ENCODE measurements at regions not wholly inside any gene's neighbourhood (a gene's known extent, or its start where the extent isn't known, plus 50 kb on each side); places are given as distances from the start of the nearest gene placed in this dataset.

DNA sequence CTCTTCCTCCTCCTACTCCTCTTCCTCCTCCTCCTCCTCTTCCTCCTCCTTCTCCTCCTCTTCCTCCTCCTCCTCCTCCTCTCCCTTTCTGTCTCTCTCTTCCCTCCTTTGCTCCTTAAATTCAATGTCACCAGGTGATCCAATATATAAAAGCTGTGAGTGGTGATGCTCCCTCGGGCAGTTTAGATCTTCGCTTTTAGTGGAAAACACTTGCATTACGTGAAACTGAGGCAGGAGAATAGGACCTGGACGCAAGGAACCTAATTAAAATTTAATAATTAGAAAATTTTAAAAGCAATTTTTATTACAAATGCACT is 279.7 kb downstream of the XXYLT1 start:
- TF ChIP-seq FOXP2 (optimal IDR thresholded peaks at IDR 0.05; ENCODE audit: control extremely low read depth, extremely low read length, insufficient read depth) = no peak
- no peak for TF ChIP-seq EZH2 (IDR thresholded peaks at IDR 0.05)

All from SK-N-MC (cell line).